ENCODE measurements at regions not wholly inside any gene's neighbourhood (a gene's known extent, or its start where the extent isn't known, plus 50 kb on each side); places are given as distances from the start of the nearest gene placed in this dataset.

- H4K20me1 ChIP-seq (ENCODE audit: control insufficient read depth, extremely low read depth, insufficient read depth, low read length): no peaks in the 10 kb centered on the region
- FAIRE-seq: no peak
- no peaks in the 10 kb centered on the region for H3K79me2 ChIP-seq (ENCODE audit: control insufficient read depth, insufficient read depth, low read length)
- DNase-seq (ENCODE audit: low read depth, low spot score): no peak
- H3K9me3 ChIP-seq (ENCODE audit: control insufficient read depth, low read depth, low read length): no peaks in the 10 kb centered on the region
- no peaks in the 10 kb centered on the region for H3K27me3 ChIP-seq (ENCODE audit: control insufficient read depth, extremely low read depth, insufficient read depth, low read length)
- no peak overlapping the region for H3K27ac ChIP-seq (ENCODE audit: control insufficient read depth, insufficient read depth, low read length)
- no peak overlapping the region for H3K4me3 ChIP-seq (ENCODE audit: control insufficient read depth in 2 of 3, extremely low read depth in 1 of 3, insufficient read depth in 2 of 3, low read depth in 1 of 3, low read length in 3 of 3)
- no peak overlapping the region for H3K4me2 ChIP-seq (ENCODE audit: control insufficient read depth, extremely low read depth, insufficient read depth, low read depth, low read length)
- TF ChIP-seq CTCF (optimal IDR thresholded peaks at IDR 0.05 in 1 of 3, IDR thresholded peaks at IDR 0.05 in 1 of 3, conservative IDR thresholded peaks at IDR 0.05 in 1 of 3; ENCODE audit: extremely low read depth in 1 of 3, insufficient read depth in 2 of 3, low read length in 3 of 3) (no peak), EZH2 (IDR thresholded peaks at IDR 0.05; ENCODE audit: low read length) (no peak)
- H3K36me3 ChIP-seq (ENCODE audit: control insufficient read depth in 2 of 2, extremely low read depth in 1 of 2, insufficient read depth in 2 of 2, low read length in 2 of 2): no peaks in the 10 kb centered on the region
- H3K9ac ChIP-seq (ENCODE audit: control insufficient read depth, extremely low read depth, insufficient read depth, low read length): no peak overlapping the region
- H3K4me1 ChIP-seq (ENCODE audit: control insufficient read depth, extremely low read depth, insufficient read depth, low read length): no peaks in the 10 kb centered on the region
- H2AFZ ChIP-seq (ENCODE audit: control insufficient read depth, low read length): no peak overlapping the region
- H3K9me1 ChIP-seq (ENCODE audit: control insufficient read depth, extremely low read depth, insufficient read depth, low read length): no peaks in the 10 kb centered on the region
- dilution Hi-C loops (cut with MboI; ENCODE audit: extremely low pct_ligation_motif_present, low sequenced_read_pairs): no loop called here
Observed at GRCh38 chr5:164090358-164090757, 584.9 kb downstream of the MAT2B start.

- dilution Hi-C loops (cut with MboI; ENCODE audit: extremely low pct_ligation_motif_present, low sequenced_read_pairs): no loop called here
- no peak overlapping the region for H3K4me3 ChIP-seq (ENCODE audit: control insufficient read depth in 2 of 3, extremely low read depth in 1 of 3, insufficient read depth in 2 of 3, low read depth in 1 of 3, low read length in 3 of 3)
- no peak overlapping the region for H3K9ac ChIP-seq (ENCODE audit: control insufficient read depth, extremely low read depth, insufficient read depth, low read length)
- no peak overlapping the region for H3K27ac ChIP-seq (ENCODE audit: control insufficient read depth, insufficient read depth, low read length)
- no peaks in the 10 kb centered on the region for H3K79me2 ChIP-seq (ENCODE audit: control insufficient read depth, insufficient read depth, low read length)
- no peaks in the 10 kb centered on the region for H4K20me1 ChIP-seq (ENCODE audit: control insufficient read depth, extremely low read depth, insufficient read depth, low read length)
- DNase-seq (ENCODE audit: low read depth, low spot score) (no peak), FAIRE-seq (no peak)
- no peaks in the 10 kb centered on the region for H3K4me1 ChIP-seq (ENCODE audit: control insufficient read depth, extremely low read depth, insufficient read depth, low read length)
- H3K4me2 ChIP-seq (ENCODE audit: control insufficient read depth, extremely low read depth, insufficient read depth, low read depth, low read length): no peak overlapping the region
- H3K9me3 ChIP-seq (ENCODE audit: control insufficient read depth, low read depth, low read length): no peaks in the 10 kb centered on the region
- no peak for TF ChIP-seq EZH2 (IDR thresholded peaks at IDR 0.05; ENCODE audit: low read length)
- TF ChIP-seq CTCF (optimal IDR thresholded peaks at IDR 0.05 in 1 of 3, IDR thresholded peaks at IDR 0.05 in 1 of 3, conservative IDR thresholded peaks at IDR 0.05 in 1 of 3; ENCODE audit: extremely low read depth in 1 of 3, insufficient read depth in 2 of 3, low read length in 3 of 3): no peak
- H2AFZ ChIP-seq (ENCODE audit: control insufficient read depth, low read length): no peak overlapping the region
- H3K27me3 ChIP-seq (ENCODE audit: control insufficient read depth, extremely low read depth, insufficient read depth, low read length): no peaks in the 10 kb centered on the region
- H3K36me3 ChIP-seq (ENCODE audit: control insufficient read depth in 2 of 2, extremely low read depth in 1 of 2, insufficient read depth in 2 of 2, low read length in 2 of 2): no peaks in the 10 kb centered on the region
- no peaks in the 10 kb centered on the region for H3K9me1 ChIP-seq (ENCODE audit: control insufficient read depth, extremely low read depth, insufficient read depth, low read length)
Observed at GRCh38 chr5:164091836-164092235, 586.4 kb downstream of the MAT2B start.

Measured in keratinocyte (primary cell).